Progenitor cell of endocrine pancreas (in vitro differentiated cells): ENCODE measurements at regions not wholly inside any gene's neighbourhood (a gene's known extent, or its start where the extent isn't known, plus 50 kb on each side); places are given as distances from the start of the nearest gene placed in this dataset.

Source experiments
- DNase-seq: peaks from one replicate; pipeline ENCODE4 v3.0.0; 2021; ENCODE audit warnings: low spot score; ENCODE audit not compliant: unreplicated experiment
- H3K27ac Mint-ChIP-seq: 2 replicates; pipeline ENCODE4 v1.8.0; 2021; ENCODE audit warnings: mild to moderate bottlenecking, moderate library complexity, mixed read lengths
- H3K27me3 Mint-ChIP-seq: 2 replicates; pipeline ENCODE4 v1.8.0; 2021; ENCODE audit warnings: mixed read lengths
- H3K36me3 Mint-ChIP-seq: 2 replicates; pipeline ENCODE4 v1.8.0; 2022; ENCODE audit warnings: mixed read lengths; ENCODE audit not compliant: insufficient read depth
- H3K4me1 Mint-ChIP-seq: 2 replicates; pipeline ENCODE4 v1.8.0; 2021; ENCODE audit warnings: low read depth, mixed read lengths
- H3K4me3 Mint-ChIP-seq: 2 replicates; pipeline ENCODE4 v1.8.0; 2021; ENCODE audit warnings: low read depth, mild to moderate bottlenecking, moderate library complexity, mixed read lengths
- H3K9me3 Mint-ChIP-seq: 2 replicates; pipeline ENCODE4 v1.8.0; 2021; ENCODE audit warnings: low read depth, mixed read lengths
- CTCF ChIP-seq: fragments of 200-600 bp; sonication (generic); IDR thresholded peaks from one replicate; pipeline ENCODE4 v1.5.0; 2021; ENCODE audit warnings: antibody characterized with exemption, mild to moderate bottlenecking; ENCODE audit not compliant: unreplicated experiment

DNA sequence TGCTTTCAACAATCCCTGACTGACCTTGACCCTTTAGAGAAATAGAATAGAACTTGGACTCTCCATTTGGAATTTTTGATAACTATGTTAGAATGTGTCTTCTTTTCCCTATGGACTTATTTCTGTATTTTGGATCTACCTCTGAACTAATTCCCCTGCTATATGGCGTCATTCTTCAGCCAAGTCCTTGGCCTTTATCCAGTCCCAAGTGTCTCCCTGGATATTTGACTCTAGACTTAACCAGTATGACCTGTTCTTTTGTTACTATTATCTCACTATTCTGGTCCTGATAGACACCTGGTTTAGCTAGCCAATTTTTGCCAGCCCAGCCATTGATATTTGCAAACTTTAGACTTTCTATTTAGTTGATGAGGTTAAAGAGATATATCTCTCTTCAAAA is 186.8 kb downstream of the KCNS3 start:
- Mint-ChIP-seq H3K27ac (no peak overlapping the region), H3K4me1 (no peaks in the 10 kb centered on the region), H3K27me3 (peaks cover 7% of the 10 kb centered on the region), H3K9me3 (no peaks in the 10 kb centered on the region), H3K4me3 (no peak overlapping the region), H3K36me3 (no peaks in the 10 kb centered on the region)
- no peak for DNase-seq
- no peak for TF ChIP-seq CTCF

DNA sequence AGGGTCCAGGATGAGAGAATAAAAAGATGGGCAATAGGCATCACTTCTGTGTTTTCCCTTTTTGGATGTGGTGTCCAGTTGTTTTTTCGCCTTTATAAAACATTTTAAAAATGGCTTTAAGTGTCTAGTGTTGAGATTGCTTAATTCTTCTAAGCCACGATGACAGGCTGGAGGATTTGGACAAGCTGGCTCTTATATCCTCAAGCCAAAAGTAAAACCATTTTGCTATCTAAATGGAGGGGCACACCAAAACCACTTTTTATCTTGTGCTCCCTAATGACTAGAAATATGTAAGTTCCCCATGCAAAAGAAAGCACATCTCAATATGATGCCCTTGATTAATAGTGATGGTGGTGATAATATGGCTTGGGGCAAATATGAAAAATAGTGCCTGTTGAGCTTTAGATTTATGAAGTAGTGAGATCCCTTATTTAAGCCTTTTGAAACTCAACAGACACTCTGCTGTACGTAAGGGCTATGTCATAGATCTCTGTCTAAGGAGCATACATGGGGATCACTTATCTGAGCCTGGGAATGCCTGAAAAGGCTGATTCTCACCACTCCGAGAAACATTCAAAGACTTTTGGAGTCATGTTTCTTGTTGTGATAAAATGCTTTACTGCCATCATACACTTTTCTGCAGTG is 185.5 kb downstream of the KCNS3 start:
- Mint-ChIP-seq H3K4me1 (no peaks in the 10 kb centered on the region), H3K4me3 (no peak overlapping the region), H3K36me3 (no peaks in the 10 kb centered on the region), H3K27me3 (peaks cover 7% of the 10 kb centered on the region), H3K9me3 (no peaks in the 10 kb centered on the region), H3K27ac (no peak overlapping the region)
- no peak for TF ChIP-seq CTCF
- no peak for DNase-seq

- Mint-ChIP-seq H3K27ac (no peak overlapping the region), H3K36me3 (no peaks in the 10 kb centered on the region), H3K9me3 (no peaks in the 10 kb centered on the region), H3K27me3 (peaks cover 7% of the 10 kb centered on the region), H3K4me3 (no peak overlapping the region), H3K4me1 (no peaks in the 10 kb centered on the region)
- no peak for TF ChIP-seq CTCF
- DNase-seq = no peak
Measured at GRCh38 chr2:18062892-18063291, 184.4 kb downstream of the KCNS3 start.

GRCh38 chr2:18061717-18062116 is 183.2 kb downstream of the KCNS3 start:
- no peak for DNase-seq
- TF ChIP-seq CTCF = no peak
- Mint-ChIP-seq H3K27ac (no peak overlapping the region), H3K36me3 (no peaks in the 10 kb centered on the region), H3K27me3 (peaks cover 7% of the 10 kb centered on the region), H3K9me3 (no peaks in the 10 kb centered on the region), H3K4me1 (no peaks in the 10 kb centered on the region), H3K4me3 (no peak overlapping the region)

GRCh38 chr2:18057657-18058056 is 179.2 kb downstream of the KCNS3 start:
- H3K27me3 Mint-ChIP-seq = peaks cover 3% of the 10 kb centered on the region
- DNase-seq = no peak
- H3K27ac Mint-ChIP-seq = no peak overlapping the region
- no peaks in the 10 kb centered on the region for H3K36me3 Mint-ChIP-seq
- TF ChIP-seq CTCF = no peak
- H3K9me3 Mint-ChIP-seq = no peaks in the 10 kb centered on the region
- H3K4me3 Mint-ChIP-seq = no peak overlapping the region
- no peaks in the 10 kb centered on the region for H3K4me1 Mint-ChIP-seq
